SKM-1 (cell line): ENCODE measurements at regions not wholly inside any gene's neighbourhood (a gene's known extent, or its start where the extent isn't known, plus 50 kb on each side); places are given as distances from the start of the nearest gene placed in this dataset.

Experiments
- DNase-seq: peaks from one replicate; lab custom pipeline; 2025; ENCODE audit not compliant: unreplicated experiment; lab: John Stamatoyannopoulos, UW

DNA sequence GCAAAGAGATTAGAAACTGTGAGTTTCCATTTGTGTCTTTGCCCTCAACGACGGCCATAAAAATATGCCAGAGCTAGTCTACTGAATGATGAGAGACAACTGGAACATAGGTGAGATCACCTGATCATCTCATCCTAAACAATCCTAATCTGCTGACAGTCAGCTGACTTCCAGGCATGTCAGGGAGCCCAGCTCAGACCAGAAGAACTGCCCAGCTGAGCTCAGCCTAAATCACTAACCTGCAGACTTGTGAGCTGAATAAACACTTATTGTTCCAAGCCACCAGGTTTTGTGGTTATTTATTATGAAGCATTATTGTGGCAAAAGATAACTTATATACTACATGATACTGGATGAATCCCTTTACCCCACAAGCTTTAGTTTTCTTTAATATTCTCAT, 118.9 kb upstream of the PLEKHG7 start:
- DNase-seq = no peak

DNA sequence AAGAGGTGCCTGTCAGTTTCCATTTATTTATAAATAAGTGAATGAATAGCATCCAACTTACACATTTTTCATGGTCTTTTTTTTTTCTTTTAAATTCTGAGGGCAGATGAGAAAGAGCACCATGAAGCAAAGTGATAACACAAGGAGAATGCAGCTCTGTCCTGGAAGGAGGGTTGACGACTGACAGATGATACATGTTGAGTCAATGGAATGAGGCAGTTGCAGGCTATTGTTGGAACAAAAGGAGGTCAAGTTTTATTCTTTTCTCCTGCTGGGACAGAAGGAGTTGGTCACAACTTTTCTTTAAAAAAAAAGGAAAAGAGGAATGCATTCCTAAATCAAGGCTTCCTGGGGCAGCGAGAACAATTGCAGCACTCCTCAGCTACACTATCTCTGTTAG, 119.9 kb upstream of the PLEKHG7 start:
- no peak for DNase-seq

DNA sequence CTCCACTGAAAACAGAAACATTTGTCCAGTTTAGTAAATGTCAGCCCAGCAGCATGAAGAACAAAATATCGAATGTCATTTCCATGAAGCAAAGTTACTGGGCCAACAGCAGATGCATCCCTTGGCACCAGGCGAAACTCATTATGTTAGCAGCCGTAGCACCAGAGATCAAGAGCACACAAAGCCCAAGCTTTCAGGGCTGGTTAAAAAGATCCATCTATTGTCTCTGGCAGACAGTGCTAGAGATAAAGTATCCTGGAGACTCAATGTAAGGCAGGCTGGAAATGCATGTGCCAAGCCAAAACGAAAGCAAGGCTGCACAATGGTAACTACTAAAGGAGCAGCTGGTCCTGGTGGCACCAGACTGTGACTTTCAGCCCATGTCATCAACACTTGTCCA, 120.3 kb upstream of the PLEKHG7 start:
- DNase-seq = no peak

DNA sequence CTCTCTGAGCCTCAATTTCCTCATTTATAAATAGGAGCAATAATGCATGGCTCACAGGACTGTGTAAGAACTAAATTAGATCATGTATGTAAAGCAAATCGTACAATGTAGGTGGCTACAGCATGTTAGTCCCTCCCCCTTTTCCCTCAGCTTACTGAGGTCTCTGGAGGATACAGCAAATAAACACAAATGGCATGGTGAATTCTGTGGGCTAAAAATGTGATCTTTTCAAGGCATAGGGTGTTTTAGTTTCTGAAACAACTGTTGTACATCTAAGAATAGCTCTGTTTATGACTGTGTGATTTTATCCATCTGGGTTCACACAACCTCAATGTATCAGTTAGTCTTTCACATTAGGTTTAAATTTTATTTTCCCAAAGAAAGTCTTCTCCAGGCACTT, 121.2 kb upstream of the PLEKHG7 start:
- DNase-seq = no peak

DNA sequence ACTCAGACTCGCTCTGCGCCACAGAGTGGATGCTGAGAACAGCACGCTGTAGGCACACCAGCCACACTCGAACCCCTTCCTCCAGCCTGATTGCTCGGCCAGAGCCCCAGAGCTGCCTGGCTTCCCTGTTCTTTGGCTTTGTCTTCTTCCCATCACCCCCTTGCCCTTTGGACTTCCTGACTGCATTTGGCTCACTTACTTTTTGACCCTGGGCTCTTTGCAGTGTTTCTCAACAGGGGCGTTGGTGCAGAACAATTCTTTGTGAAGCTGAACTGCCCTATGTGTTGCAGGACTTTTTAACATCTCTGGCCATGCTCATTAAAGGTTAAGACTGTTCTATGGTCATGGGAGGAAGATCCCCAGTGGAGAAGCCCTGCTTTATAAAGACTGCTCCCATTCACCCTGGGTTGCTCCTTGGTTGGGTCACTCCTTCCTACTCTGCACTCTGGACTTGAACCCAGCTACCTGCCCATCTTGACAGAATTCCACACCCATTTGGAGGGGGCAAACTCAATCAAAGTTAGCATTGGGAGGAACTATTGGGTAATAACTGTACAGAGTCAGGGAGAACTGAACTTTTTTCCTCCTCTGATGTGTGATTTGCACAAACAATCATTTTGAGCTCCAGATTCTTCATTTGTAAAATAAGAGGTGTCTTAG, 127.7 kb upstream of the PLEKHG7 start:
- DNase-seq = no peak

DNA sequence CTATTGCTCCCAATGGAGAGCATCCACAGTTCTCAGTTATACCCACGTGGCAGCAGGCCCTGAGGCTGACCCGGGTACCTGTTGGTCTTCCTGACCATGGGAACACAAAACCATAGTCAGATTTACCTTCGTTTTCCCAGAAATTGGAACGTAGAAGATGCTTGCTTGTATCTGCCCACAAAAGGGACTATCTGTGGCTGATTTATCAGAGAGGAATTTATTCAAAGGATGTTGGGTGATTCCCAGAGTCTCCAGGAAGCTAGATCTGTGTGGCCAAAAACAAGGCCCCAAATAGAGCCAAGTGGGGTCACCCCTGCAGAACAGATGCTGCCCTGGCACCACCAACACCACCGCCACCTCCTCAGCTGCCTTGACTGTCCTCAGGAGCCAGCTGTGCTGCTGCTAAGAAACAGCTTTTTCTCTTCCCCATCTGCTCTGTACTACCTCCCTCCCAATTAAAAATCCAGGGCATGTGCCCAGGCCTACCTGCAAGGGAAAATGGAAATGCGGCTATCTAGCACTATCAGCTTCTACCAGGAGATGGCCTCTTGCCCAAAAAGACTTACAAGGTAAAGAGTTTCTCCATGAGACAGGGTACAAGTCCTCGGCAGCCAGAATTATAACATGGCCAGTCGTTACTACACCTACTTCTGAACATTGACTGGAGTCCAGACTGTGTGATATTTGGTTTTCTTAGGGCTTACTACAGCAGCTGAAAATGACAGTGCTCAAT, 128.6 kb upstream of the PLEKHG7 start:
- DNase-seq = no peak

DNA sequence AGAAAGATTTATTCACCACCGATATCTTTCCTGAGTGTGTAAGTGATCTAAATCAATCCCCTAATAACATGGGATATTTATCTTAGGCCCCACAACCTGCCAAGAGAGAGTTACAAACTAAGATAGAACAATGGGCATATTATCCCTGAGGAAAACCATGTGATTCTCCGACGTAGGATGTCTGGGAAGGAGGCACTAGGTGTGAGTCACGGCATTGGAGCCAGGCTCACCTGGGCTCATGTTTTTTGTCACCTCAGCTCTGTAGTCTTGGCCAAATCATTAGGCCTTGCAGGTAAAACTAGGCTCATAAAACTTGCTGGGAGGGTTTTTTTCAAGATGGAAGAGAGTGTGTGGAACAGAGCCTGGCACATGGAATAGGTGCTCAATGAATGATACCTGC, 129.7 kb upstream of the PLEKHG7 start:
- no peak for DNase-seq

DNA sequence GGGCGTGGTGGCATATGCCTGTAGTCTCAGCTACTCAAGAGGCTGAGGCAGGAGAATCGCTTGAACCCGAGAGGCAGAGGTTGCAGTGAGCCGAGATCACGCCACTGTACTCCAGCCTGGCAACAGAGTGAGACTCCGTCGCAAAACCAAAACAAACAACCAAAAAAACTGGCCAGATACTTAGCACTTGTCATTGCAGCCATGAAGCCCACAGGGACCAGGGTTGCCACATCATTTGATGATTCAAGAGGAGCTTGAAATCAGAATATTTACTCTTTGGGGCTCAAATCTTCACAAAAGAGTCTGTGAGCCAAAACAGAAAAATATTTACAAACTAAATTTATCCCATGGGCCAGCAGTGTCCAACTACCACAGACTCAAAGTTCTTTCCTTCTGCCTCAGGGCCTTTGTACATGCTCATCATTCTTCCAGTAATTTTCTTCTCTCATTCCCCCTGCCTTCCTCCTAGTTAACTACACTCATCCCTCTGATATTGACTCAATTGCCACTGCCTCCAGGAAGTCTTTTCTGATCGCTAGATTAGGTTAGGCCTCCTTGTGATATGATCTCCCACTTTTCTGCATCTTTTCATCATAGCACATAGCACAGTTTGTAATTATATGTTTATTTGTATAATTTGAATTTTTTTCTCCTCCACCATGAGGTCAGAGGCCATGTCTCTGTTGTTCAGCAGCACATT, 130.8 kb upstream of the PLEKHG7 start:
- no peak for DNase-seq

DNA sequence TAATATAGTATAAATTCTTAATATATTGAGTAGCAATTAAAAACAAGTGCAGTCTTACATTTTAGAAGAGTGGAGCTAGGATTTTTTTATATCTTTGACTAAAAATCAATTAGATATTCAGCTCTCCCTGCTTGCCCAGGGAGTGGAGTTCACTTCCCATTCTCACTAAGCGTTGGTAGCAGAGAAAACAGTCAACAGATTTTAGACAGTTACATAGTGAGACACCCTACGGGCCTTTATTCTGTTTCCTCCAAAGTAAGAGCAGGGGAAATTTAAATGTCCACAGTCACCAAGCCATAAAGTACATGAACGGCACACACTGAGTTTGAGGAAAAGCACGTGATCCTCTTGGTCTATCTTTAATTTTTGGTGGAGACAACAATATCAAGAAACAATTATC, 131.6 kb upstream of the PLEKHG7 start:
- no peak for DNase-seq

DNA sequence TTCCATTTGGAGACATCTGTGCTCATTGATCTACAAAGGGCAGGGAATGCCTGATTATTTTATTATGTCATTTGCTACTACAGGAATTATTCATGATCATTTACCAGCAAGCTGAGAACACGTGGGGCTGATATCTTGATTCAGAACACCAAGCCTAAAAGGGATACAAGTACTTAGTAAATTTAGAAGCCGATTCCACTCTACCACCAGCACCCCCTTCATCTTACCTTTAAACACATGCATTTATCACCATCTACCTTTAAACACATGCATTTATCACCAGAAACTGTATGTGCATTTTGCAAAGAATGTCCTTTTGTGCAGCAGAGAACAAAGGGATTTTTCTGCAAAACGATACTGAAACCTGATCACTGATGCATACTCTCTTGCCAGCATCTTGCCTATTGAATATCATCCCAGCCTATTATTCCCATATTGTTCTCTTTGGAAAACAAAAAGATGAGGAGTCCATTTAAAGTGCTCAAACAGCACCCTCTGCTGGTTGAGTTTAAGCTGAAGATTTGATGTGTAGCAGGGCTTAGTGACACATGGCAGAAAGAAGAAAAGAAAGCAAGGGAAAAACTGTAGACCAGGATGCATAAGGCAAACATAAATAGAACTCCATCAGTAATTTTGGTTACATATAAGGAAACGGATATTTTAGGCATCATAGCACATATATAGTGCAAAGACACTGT, 132.6 kb upstream of the PLEKHG7 start:
- peak; percentile 4 for DNase-seq

DNA sequence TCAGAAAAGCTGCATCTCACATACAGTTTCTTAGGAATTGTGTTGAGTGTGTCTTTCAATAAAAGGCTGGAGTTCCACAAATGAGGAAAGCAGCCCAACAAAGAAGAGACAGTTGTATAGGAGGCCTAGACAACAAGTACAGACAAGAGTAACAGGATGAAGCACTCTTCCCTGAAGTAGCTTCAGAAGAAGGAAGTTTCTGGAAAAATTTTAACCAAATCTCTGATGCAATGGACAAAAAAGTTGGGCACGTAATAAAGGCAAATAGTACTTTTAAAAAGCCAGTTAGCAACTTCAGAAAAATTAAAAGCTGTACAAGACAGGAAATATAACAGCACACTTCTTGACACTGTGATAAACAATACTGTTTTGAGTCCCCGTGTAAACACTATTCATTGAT, 134.1 kb upstream of the PLEKHG7 start:
- DNase-seq = no peak

DNA sequence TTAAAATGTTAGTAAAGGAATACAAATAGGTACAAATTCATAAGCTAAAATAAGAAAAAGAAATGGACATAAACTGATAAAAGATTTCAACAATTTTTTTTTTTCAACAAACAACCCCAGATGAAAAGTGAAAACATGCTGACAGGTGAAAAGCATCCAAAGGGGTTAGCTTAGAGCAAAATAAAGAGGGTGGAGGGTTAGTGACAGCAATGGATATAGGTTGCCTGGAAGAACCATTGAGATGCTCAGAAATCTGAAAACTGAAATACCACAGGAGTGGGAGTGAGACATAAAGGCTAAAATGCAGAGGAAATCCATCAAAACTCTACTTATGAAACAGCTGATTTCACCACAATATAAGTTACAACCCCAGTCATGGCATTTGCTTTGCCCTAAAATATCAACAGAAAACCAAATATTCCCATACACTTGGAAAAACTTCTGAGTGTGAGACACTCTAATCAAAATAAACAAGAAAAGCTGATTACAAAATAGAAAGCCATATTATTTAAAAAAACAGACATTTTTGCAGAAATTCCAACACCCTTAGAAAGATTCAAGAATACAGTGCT, 136.3 kb upstream of the PLEKHG7 start:
- no peak for DNase-seq

DNA sequence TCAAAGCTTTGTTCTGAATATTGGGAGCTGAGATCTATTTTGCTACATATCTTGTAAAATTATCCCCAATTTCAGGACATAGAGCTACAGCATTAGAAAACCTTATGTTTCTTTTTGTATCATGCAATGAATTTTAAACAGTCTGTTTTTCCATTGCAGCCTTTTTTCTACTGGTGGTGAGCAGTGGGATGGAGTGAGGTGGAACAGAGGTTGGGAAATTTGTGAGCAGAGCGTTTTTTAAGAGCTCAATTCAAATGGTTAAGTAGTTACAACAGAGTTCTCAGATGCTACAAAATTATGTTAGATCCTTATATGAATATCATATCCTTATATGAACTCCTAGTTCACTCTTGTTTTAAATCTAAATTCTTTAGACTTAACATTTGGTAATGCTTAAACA, 139.0 kb upstream of the PLEKHG7 start:
- DNase-seq = no peak

DNA sequence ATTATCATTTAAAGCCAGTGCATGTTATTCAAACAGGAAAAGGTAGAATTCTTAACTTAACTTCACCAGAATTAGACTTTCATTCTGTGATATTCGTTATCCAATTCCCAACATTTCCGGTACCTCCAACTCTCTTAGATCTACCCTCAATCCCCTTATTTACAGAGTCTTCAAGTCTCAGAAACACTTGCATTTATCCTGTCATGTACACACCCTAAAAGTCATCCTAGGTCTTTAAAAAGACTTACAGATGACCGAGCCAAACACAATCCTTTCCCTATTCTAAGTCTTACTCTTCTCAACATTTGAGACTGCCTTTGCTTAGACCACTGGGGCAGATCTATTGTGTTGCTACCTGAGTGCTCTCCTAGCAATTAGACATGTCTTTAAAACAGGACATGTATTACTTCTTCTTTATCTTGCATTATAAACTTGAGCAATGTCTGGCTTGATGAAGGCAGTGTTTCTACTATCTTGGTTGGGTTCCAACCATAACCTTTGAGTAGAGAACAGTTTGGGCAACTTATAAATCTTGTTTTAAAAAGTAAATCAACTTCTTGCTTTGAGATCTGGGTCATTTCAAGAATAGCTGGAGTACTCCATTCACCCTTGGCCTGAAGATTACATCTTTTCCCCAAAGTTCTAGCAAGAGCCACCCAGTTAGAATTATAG, 140.6 kb upstream of the PLEKHG7 start:
- DNase-seq = no peak

DNA sequence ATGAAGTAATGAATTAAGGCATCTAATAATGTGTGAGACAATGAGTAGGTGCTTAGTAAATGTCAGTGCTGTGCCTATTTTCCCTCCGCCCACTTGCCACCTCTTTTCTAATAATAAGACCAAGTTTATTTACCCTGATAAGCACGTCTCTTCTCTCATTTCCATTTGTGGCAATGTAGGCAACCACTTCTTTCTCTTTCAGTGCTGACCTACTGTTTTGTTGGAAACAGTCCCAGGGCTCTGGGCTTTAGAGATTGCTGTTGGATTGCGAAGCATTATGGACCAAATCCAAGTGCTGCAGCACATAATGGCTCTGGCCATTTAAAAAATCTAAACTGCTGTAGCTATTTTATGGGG, 141.3 kb upstream of the PLEKHG7 start:
- no peak for DNase-seq

DNA sequence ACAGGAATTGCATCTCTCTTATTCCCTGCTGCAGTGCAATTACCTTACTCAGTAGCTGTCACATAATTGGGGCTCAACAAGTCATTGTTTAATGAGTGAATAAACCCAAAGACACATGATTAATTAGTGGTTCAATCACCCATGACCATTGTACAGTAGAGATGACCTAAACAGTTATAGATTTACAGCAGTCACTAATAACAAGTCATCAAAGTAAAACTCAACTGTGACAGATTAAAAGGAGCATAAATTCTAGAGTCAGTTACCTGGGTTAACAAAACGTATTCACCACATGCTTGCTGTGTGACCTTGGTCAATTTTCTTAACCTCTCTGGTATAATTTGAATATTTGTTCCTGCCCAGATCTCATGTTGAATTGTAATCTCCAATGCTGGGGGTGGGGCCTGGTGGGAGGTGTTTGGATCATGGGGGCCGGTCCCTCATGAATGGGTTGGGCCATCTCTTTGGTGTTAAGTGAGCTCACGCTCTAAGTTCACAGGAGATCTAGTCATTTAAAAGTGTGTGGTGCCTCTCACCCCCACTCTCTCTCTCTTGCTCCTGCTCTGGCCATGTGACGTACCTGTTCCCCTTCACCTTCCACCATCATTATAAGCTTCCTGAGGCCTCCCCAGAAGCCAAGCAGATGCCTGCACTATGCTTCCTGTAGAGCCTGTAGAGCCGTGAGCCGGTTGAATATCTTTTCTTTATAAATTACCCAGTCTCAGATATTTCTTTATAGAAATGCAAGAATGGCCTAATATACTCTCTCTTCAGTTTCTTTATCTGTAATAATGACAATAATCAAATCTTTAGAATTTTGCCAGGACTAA, 141.9 kb upstream of the PLEKHG7 start:
- DNase-seq = no peak

DNA sequence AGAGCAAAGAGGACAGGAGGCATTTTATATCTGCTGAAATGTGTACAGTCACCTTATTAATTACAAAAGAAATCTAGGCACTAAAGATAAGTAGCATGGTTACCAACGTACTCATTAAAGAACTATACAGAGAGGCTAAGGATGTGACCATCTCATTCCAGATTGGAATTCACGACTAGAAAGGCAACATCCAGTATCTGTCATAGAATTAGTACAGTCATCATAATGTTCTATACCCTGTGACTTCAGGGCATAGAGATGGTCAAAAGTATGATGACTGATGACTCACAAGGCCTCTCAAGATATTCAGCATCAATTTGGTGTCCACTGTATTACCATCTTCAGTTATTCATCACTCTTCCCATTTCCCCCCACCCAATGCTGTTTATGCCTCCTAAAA, 144.0 kb upstream of the PLEKHG7 start:
- DNase-seq = no peak

DNA sequence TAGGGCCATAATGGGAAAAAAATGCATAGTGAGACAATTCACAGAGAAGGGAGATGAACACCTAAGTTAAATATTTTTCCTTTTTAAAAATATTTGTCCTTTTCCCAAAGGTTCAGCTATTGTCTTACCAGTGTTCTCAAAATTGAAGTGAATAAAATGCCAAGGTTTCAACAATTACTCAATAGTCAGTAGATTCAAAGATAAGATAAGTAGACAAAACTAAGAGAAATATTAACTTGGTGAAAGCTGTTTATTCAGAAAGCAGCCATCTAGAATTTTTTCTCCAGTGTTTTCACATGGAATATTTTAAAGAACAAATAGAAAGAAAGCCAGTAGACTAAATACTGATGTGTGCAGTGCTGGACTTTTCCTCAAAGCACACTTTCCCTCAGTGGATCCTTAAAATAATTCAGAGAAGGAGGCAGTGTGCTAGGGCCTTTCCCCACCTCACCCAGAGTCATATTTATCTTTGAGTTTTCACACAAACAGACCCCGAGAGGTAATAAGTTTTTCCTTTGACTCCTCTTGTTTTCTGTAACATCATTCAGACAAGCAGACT, 144.5 kb upstream of the PLEKHG7 start:
- DNase-seq = no peak

DNA sequence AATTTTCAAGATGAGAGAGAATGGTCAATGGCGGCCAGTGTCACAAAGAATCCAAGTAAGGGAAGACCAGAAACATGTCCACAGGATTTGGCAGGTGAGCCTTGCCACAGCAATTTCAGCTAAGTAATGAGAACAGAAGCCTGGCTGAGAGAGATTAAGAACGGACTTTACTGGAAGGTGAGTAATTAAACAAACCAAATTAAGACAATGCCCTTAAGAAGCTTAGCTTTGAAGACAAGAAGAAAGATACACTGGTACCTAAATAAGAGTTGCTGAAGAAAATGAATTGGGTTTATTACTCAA, 145.4 kb upstream of the PLEKHG7 start:
- no peak for DNase-seq
